GM12864 (cell line): ENCODE measurements at regions not wholly inside any gene's neighbourhood (a gene's known extent, or its start where the extent isn't known, plus 50 kb on each side); places are given as distances from the start of the nearest gene placed in this dataset.

Source experiments
- DNase-seq: peaks from one replicate; pipeline ENCODE4 v3.0.0-alpha.2; 2011; ENCODE audit warnings: low read depth
- H3K4me3 ChIP-seq: 2 replicates; pipeline ENCODE4 v1.5.1; 2011; ENCODE audit warnings: mild to moderate bottlenecking, low read depth, low read length, control low read depth
- TF ChIP-seq, protein P1 (sequence below): IDR thresholded peaks from 2 replicates; pipeline ENCODE4 v1.5.1; 2011; ENCODE audit warnings: low read depth, mild to moderate bottlenecking, moderate library complexity, low read length, control low read depth, inconsistent platforms; ENCODE audit errors: missing control alignments

DNA sequence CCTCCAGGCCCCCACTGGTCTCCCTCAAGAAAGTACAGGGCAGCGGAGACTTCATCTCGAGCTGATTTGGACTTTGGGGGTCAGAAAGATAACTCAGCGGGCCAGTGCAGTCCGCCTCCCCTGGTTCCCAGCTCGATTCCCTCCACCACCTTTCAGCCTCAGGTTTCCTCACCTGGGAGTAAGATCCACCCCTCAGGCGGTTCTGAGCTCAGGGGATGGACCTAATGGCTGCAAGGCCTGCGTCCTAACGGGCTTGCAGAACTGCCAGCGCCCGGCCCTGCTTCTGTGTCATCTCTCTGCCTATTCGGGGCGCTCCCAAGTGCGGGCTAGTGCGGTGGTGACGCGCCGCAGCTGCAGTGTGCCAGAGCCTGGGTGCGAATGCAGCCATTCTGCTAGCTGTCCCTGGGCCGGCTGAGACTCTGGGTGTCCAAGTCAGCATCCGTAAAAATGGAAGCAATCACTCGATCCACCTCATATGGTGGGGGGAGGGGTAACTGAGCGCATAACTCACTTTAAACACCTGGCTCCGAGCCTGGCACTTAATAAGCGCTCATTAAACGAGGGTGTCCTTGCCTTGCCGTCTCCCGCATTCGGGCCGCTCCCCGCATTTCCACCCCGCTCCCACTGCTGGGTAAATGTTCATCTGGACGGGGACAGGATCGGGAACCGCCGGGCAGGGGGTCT lies 129.6 kb upstream of the LHX1 start:
- H3K4me3 ChIP-seq: no peak overlapping the region
- TF ChIP-seq, protein P1, sequence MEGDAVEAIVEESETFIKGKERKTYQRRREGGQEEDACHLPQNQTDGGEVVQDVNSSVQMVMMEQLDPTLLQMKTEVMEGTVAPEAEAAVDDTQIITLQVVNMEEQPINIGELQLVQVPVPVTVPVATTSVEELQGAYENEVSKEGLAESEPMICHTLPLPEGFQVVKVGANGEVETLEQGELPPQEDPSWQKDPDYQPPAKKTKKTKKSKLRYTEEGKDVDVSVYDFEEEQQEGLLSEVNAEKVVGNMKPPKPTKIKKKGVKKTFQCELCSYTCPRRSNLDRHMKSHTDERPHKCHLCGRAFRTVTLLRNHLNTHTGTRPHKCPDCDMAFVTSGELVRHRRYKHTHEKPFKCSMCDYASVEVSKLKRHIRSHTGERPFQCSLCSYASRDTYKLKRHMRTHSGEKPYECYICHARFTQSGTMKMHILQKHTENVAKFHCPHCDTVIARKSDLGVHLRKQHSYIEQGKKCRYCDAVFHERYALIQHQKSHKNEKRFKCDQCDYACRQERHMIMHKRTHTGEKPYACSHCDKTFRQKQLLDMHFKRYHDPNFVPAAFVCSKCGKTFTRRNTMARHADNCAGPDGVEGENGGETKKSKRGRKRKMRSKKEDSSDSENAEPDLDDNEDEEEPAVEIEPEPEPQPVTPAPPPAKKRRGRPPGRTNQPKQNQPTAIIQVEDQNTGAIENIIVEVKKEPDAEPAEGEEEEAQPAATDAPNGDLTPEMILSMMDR: no peak
- no peak for DNase-seq

DNA sequence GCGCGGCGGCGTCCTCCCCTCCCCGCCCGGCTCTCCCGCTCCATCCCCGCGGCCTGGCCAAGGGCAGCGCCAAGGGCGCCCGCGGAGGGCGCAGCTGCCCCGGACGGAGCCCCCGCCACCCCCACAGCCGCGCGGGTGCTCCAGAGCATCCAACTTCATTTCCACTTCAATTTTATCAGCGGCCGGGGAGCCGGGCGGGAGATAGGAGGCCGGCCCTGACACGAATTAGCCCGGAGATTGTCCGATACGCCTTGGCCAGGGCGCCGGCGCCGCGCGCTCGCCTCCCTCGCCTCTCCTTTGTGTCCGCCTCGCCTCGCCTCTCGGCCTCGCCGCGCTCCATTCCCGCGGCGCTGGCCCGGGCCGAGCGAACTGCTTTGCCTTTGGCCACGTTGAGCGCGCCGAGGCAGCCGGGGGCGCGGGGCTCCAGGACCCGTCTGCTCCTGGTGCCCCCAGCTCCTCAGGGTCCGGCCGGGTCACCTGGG lies 129.1 kb upstream of the LHX1 start:
- no peak for DNase-seq
- no peak overlapping the region for H3K4me3 ChIP-seq
- TF ChIP-seq, protein P1: no peak

DNA sequence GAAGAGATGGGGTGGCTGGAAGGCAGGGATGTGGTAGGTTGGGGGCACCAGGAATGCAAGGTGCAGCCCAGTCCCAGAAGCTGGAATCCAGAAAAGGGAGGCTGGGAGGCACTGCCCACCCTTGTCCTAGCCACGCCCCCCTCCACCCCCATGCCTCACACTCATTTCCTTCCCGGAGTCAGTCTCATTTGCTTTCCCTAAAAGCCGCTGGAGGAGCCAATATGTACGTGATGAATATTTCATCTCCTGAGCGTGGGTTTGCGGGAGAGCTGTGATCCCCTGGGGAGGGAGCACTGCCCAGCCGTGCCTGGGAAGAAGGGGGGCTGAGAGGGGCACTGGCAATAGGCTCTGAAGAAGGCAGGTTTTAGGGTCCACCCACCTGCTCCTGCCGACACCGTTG lies 124.5 kb upstream of the LHX1 start:
- DNase-seq: no peak
- H3K4me3 ChIP-seq: no peak overlapping the region
- TF ChIP-seq, protein P1: no peak

DNA sequence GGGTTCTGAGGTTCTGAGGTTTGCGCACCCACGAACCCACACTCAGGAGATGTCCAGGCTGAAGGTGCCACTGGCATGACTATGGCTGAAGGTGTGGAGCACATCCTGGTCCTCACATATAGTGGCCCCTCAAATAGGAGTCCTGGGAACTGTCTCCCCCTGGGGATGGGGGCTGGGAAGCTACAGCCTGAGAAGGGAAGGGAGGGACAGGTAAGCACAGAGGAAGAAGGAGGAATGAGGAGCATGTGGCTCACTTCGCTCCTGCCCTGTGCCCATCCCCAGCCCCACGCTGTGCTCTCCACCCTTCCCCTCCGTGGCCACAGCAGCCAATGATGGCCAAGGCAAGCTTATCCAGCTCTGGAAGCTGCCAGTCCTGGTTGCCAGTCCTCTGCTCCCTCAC lies 123.9 kb upstream of the LHX1 start:
- H3K4me3 ChIP-seq: no peak overlapping the region
- DNase-seq: no peak
- TF ChIP-seq, protein P1: no peak

GRCh38 chr17:36813957-36814563 lies 123.2 kb upstream of the LHX1 start:
- H3K4me3 ChIP-seq: no peak overlapping the region
- no peak for DNase-seq
- TF ChIP-seq, protein P1: no peak

GRCh38 chr17:36814958-36815357 lies 122.3 kb upstream of the LHX1 start:
- DNase-seq: no peak
- TF ChIP-seq, protein P1: no peak

DNA sequence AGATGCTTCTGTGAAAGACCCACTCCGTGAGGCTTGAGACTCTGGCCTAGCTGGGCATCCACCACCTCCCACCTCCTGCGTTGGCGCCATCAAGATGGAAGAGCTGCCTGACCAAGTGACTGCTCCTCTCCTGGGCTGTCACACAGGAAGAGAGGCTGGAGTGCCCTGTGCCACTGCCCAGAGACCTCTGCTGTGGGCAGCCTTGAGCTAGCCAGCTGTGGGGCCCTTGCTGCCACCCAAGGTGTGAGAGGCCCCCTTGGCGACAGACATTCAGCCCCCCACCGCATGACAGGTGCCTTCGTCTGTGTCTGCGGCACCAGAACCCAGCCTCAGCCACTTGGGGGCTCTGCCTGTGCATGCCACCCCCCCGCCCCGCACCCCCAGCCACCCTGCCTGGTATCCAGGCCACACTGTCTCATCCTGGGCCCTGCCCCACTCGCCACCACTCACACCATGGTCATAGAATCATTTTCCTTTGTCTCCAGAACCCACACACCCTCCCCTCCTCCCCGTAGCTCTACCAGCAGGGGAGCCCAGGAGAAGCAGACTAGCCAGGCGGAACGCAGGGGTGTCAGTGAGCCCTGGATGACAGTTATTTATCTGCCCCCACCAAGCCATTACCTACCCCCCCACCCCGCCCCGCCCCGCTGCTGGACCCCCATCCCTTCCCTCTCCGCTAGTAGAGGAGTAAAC lies 120.9 kb upstream of the LHX1 start:
- no peak for DNase-seq
- H3K4me3 ChIP-seq: no peak overlapping the region
- TF ChIP-seq, protein P1: no peak

More at GRCh38 chr17:36814958-36815357, 122.3 kb upstream of the LHX1 start:
- no peak overlapping the region for H3K4me3 ChIP-seq
